Inflammatory macrophage treated with lipopolysaccharide for 1 hour (primary cell): ENCODE measurements at regions not wholly inside any gene's neighbourhood (a gene's known extent, or its start where the extent isn't known, plus 50 kb on each side); places are given as distances from the start of the nearest gene placed in this dataset.

Experiments used
- DNase-seq, 2 donors: peaks; one replicate each; pipeline ENCODE4 v3.0.0-alpha.2; 2020 to 2022

DNA sequence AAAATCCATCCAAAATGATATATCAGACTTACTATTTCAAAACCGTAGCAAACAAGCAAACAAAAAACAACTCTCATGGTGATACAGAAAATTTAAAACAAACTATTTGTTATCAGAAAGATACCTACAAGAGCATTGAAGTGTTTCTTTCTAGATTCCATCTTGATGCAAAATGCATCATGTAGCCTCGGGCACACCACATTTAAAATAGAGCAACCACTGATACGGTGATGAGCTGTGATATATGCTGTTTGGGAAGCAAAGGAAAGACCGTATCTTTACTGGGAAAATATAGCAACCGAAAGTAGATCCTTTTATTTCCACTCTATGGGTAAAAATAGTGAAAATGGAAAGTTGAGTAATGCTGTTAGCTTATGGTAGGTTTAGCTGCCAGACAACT is 892.0 kb downstream of the GATA3 start:
- DNase-seq = no peak

DNA sequence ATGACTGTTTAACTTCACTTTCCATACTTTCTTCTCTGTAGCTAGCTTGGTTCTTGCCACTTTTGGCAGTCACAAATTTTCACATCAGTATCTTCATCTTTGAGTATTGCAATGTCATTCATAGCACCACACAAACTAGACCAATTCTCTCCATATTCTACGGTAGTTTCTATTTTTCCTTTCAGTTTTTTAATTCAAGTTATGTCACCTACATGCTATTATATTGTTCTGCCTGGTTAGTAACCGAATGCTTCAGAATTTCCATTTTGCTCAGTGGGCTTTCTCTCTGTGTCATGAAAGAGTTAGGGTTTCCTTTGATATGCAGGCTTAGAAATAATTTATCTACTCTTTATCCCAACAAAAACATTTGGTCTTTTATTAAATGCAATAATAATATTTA is 896.5 kb downstream of the GATA3 start:
- no peak for DNase-seq

DNA sequence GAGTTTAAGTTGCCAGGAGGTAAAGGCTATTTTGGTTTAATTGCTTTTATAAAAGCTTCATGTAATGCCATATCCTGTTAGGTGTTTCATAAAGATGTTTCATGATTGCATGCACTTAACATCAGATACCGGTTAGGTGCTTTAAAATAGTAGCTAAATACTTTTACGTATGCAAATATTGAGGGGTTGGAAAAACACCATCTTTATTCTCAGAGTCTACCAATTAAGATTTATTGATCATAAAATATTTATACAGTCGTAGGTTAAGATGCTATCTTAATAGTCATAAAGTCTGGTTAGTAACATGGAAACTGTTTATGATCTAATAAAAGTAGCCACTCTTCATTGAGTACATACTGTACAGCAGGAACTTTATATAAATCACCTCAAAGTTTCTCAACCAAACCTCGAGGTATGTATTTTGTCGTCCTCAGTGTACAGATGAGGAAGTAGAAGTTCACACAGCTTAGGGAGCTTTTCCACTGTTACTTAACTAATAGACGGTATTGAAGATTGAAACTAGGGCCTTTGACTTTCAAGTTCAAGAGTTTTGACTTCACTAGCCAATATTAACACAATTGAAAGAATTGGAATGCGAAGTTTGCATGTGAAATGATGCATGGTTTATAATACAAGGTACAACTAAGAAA is 897.1 kb downstream of the GATA3 start:
- DNase-seq = no peak

DNA sequence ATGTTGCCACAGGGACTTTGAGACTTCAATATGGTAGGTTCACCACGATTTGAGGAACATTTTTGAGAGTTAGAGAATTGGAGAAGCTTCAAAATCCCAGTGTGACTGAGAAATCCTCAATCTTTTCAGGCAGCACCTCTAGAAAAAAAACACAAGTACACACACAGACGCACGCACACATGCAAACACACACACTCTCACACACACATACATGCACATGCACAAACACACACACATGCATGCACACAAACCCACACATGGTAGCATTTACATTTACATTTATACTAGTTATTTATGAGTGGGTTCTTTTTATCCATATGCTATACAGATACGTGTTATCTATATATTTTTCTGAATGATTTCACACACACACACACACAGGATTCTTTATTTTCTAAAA is 901.9 kb downstream of the GATA3 start:
- no peak for DNase-seq

DNA sequence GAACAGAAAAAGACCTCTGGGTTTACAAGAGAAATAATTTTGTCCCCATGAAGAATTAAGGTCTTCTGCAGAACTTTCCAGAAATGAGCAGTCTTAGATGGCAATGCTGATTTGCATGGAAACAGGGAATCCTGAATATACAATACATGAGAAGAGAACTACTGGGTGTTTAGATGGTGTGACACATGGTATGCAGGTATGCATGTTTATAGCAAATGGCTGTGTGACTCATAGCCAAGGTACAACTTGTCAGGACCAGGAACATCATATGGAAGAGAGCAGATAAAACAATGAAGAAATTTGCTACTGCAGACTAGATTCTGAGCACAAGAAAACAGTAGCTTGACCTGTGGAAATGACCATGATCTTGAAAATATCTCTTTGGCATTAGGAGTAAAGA is 907.8 kb downstream of the GATA3 start:
- DNase-seq = no peak

DNA sequence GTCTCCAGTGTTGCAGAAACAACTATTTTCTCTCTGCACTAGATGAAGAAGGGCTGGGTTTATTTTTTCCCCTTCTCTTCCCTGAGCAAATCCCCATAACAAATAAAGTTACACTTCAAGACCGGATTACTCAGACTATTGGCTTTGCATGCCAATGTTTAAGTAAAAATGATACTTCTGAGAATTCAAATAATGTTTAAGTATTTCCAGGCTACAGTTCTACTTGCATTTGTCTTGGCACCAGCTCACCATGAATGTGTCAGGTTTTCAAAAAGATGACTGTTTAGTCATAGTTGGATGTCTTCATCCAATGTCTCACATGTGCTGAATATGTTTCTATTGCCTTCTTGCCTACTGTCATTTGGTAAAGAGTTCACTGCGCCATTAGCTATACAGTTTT is 912.6 kb downstream of the GATA3 start:
- no peak for DNase-seq

DNA sequence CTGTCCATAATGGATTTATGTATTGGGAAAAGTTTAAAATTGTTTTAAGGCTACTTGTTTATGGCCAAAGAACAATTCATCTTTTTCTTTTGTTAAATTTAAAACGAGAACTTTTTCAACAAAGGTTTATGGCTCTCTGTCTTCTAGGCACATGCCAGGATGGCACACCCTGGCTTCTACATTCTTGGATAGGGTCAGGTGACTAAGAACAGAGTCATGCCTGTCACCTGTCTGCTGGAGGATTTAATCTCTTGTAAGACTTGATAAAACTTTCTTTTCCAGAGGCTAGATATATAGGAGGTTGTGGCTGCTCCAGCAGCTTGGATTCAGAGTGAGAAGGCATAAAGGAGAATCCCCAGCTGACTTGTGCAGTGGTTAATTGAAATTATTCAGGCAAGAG is 915.4 kb downstream of the GATA3 start:
- DNase-seq = no peak

DNA sequence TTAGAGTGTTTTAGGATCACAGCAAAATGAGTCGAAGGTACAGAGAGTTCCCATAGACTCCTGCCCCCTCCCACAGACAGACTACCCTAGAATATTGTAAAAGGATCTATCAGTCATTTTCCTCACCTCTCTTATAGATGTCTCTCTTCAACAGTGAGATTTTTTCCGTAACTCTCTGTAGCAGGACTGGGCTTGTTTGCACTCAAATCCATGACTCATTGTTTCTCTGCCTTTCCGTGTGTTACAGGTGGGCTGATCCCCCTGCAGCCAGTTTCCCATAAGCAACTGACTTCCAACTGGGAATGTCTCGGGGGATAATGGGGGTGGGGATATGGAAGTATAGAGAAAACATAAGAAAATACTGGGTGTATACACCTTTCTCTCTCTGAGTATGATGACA is 921.0 kb downstream of the GATA3 start:
- no peak for DNase-seq

DNA sequence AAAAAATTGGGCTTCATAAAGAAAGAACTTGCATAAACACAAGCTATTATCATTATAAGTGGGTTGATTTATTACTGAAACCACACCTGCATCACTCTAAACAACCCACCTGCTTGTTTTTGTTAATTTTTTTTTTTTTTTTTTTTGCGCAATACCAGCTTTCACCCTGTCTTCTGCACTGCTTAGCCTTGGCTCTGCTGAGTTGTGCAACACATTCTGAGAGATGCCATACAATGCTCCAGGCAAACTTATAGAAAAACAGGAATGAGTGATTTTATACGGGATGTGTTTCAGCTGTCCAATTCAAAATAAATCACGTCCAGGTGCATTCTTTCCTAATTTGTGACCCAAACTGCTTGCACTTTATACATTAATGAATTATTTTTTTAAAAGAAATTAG is 923.6 kb downstream of the GATA3 start:
- no peak for DNase-seq

DNA sequence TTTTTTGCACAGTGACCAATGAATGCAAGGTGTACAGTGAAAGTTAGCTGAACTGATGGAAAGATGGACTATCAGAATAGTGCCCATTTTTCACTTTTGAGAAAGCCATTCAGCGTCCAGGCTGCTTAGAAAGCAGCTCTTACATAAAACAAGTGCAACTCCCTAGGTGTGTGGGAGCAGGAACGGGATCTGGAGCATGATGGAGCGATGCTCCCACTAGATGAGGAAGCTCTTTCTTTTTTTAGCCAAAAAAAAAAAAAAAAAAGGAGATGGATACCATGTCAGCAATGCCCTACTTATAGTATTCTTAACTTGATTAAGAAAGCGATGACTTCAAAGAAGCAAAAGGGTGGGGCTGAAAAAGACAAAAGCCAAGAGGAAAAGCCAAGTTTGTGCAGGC is 925.5 kb downstream of the GATA3 start:
- no peak for DNase-seq

DNA sequence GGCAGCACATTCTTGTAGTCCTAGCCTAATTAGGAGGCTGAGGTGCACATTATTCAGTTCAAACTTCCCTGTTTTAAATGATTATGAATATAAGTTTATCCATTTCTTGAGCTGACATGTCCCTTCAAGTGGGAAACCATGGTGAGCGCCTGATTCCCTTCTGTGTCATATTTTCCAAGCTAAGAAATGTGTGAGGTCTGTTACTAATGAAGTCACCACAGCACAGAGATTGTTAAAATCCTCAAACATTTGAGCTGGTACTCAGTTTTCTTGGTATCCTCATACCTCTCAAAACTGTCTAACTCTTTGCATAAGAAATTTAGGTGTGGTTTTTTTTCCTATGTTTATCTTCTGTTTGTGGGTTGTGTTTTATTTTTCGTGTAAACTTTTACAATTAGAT is 926.8 kb downstream of the GATA3 start:
- no peak for DNase-seq

DNA sequence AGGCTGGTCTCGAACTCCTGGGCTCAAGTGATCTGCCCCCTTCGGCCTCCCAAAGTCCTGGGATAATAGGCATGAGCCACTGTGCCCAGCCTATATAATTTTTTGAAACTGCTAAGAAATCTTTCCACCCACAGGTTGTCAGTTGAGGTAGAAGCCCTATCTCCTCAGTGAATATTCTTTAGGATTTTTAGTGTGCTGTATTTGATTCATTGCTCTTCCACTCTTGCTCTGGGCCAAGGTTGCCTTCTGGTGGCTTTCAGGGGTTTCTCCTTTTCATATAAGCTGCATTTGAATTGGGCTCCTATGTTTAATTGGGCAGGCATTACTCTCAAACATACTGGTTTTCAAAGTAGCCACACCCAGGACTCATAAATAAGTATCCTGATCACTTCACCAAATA is 931.2 kb downstream of the GATA3 start:
- no peak for DNase-seq

DNA sequence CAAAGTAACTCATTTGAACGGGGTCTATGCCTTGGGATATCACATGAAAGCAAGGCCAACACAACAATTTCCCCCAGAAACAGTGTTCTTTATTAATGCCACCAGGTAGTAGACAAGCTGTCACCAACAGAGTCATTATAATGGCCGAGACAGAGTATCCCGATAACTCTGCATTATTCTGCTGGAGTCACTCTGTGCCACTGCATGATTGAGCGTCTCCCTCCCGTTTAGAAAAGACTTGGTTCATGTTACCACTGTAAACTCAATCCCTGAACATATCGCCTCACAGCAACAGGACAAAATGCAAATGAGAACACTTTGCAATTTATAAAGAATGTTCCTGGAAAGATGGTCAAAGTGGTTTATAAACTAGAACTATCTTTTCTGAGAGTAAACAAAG is 932.5 kb downstream of the GATA3 start:
- no peak for DNase-seq

DNA sequence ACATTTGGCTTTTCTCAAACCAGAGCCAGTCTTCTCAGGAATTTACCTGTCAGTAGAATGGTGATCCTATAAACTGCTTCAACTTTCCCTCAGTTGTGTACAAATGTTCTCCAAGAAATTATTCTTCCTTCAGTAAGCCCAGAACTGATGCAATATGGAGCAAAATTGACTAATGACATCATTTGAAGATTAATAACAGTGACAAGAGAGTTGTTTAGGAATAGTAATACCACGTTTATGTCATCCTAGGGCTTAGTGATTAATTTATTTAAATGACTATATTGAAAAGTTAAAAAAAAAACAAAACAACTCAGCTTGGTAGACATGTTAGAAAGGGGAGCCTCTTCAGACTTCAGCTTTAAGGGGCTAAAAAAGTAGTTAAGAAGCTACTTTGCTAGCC is 933.2 kb downstream of the GATA3 start:
- DNase-seq = no peak

DNA sequence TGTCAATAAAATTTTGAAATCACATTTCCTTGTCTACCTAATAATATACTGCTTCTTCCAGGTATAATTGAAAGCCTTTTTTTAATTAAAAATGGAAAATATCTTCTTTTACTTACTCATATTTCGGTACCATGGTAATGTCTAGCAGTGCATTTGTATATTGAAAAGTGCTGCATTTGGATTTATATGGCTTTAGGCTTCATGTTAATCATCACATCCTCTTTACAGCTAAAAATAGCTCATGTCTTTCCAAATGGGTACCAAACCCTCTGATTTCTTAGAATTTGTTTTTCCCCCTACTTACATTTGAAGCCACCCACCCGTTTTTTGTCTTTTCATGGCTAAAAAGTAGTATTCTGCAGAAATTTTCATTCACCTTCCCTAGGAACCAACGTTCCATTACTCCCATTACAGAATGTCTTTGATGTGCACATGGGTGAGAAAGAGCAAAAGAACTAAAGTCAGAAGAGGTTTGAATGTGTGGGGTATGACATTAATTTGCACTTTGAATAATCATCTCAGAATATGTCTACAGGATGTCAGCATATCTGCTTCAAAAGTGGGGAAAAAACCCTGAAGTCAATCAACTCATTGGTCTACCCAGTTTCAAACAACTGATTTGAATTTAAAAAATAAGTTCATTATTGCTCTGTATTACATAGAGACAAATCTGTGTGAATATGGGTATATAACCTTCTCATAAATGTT is 935.9 kb downstream of the GATA3 start:
- DNase-seq = no peak

DNA sequence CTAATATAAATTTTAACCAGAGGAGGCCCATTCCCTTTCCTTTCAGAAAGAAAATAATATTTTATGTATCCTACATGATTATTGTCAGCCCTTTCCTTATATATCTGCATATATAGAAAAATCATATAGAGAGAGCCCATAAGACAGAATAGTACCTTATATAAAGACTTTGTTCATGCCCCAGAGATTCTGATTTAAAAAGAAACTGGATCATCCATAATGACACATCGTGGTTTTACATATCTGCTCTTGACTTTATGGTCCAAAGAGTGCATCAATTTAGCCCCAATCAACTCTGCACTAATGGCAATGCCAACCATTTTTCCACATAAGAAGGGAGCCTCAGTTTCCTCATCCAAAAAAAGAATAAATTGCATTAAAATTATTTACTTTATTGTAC is 937.5 kb downstream of the GATA3 start:
- DNase-seq = no peak

DNA sequence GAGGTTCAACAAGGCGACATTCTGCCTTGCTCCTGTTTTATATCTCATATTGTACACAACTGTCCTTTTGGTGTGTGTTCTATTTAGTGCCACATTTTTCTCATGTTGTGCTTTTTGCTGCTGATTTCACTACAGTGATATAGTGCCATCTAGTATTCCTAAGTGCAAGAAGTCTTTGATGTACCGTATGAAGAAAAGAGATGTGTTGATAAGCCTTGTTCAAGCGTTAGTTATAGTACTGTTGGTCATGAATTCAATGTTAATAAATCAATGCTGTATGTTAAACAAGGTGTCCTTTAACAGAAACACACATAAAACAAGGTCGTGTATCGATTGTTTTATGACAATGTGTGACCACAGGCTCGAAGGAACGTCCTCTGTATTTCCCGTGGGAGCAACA is 939.4 kb downstream of the GATA3 start:
- DNase-seq = no peak

DNA sequence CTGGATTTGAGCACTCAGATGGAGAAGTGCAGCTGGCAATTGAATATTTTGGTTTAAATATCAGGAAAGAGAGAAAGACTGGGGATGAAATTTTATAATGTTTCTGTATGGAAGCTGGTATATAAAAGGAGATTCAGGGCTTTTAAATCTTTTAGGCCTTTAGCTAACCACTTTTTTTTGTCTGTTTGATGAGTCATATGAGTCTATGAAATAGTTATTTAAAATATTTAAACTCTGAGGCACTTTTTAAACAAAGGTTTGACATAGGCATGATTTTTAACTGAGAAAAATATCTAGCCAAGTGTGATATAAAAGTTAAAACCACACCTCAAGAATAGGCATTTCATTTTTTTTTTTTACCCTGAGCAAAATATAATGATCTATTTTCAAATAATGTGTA is 944.3 kb downstream of the GATA3 start:
- DNase-seq = no peak

DNA sequence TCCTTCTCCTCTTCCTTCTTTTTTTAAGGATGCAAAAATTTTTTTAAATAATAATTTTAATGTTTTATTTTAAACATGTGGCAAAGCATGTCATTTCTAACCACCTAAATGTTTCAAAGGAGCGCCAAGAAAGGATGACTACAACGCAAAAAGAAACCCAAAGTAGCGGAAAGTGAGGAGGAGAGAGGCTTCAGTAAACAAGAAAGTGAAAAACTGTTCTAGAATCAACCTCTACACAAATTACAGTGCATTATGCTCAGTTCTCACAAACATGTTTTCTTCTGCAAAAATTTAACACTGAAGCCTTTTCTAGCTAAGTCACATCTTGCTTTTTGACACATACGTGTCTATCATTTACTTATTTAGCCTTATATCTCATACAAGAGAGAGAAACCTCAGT is 948.6 kb downstream of the GATA3 start:
- no peak for DNase-seq

DNA sequence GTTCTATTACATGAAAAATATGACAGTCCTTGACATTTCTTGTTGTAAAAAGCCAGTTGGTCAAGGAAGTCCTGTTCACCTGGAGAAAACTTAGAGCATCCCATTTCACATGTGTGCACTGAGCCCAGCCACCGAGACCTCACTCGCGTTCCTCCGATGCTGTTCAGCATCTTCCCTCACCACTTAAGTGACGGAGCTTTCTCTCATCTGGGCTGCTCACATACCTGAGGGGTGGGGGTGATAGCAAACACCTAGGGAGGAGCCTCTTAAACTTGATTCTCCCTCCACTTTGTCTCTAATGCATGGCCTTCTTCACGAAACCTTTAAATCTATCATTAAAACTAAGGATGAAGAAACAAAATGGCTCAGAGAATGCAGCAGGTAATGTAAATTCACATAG is 950.2 kb downstream of the GATA3 start:
- no peak for DNase-seq

DNA sequence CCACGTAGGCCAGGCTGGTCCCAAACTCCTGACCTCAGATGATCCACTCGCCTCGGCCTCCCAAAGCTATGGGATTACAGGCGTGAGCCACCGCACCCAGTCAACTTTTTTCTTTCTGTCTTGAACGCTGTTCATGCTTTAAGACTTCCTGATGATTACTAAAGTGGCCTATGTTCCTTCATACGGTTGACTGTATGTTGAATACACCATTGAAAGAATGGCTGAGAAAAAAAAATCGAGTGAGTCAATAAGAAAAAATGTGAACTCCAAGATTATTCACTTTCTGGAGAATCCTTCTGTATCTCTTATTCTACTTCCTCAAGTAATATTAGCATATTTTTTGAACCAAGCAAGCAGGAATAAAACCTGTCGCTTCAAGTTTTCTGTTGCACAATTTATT is 955.0 kb downstream of the GATA3 start:
- no peak for DNase-seq

DNA sequence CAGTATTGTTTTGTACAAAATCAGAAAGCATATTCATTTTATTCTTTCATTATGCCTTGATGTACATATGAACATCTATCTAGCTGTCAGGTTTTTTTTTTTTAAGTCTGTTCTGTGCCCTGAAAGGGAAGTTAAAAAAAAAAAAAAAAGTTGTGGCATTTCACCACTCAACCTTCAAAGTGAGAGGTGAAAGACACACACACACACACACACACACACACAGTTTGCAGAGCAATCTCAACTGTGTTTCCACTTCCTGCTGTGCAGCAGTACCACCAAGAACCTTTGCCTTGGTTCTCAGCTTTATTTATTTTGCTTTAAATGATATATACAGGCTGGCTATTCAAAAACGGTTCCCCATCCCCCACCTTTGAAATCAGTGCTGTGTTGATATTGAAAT is 955.6 kb downstream of the GATA3 start:
- DNase-seq = no peak

DNA sequence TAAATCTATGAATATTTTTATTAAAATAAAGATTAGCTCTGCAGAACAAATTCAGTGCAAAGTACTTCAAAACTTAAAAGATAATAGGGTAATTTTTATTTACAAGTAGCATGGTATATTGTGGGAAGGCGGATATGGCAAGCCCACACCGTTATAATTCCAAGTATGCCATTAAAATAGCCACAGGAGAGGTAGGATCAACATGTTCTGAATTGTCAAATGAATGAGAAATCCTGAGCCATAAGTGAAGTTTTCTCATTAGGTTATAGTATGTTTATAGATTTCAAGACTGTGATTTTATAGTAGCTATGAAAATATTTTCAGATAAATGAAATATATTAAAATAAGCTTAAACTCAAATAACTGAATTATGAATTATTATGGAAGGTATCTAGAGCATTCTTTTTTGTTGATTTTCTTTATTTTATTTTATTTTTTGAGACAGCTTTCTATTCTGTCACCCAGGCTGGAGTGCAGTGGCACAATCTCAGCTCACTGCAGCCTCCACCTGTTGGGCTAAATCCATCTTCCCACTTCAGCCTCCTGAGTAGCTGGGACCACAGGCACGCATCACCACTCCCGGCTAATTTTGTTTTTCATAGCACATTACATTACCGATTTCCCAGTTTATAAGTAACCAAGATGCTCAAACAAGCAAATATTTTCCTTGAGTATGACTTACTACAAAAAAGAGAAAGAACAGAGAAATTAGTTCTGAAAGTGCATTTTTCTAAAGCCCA is 956.6 kb downstream of the GATA3 start:
- DNase-seq = no peak

DNA sequence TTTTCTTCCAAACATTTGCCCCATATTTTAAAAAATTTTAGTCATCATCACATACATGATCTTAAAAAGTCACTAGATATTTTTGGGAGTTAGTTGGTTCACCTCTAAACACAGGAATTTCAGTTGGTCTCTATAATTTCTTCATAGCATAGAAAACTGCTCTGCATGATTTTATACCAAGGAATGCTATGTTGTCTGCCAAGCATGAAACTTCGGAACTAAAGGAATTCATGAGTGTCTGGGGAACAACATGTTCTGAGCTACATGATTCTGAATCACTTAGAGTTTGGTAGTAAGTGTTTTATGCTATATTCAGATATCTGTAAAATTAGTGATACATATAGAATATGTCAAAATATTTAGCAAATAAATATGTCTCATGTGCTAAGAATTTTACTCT is 957.8 kb downstream of the GATA3 start:
- no peak for DNase-seq

DNA sequence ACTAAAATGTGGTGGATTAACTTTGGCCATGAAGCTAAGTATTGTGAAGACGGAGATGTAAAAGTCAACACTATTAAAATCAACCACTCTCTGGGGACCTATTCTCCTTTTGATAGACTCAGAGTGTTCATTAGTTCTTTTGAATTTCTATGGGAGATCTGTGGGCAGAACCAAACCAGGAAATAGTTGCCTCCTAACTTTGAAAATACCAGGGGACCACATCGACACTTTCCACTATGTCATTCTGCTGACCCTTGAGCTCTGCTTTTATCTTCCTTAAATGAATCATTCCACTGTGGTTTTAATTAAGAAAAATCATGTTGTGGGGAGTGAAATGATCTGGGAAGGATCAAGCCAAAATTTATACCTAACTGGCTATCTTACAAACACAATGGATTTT is 960.5 kb downstream of the GATA3 start:
- DNase-seq = no peak
